A673 (cell line): ENCODE measurements at regions not wholly inside any gene's neighbourhood (a gene's known extent, or its start where the extent isn't known, plus 50 kb on each side); places are given as distances from the start of the nearest gene placed in this dataset.

Source experiments
- BruUV-seq: library from RNA; stranded (reverse); fragments of 400-500 nt; replicated peaks from 2 replicates; lab custom pipeline; 2021; lab: Mats Ljungman, UMichigan
- CTCF ChIA-PET: fragments of 300-600 bp; sonication (Branson Sonifier 250); formaldehyde crosslinking; loops from one replicate; lab custom pipeline; 2022; ENCODE audit warnings: antibody characterized with exemption; lab: Charles Lee
- POLR2A ChIA-PET: fragments of 300-600 bp; sonication (Branson Sonifier 250); formaldehyde crosslinking; loops from one replicate; lab custom pipeline; 2022; ENCODE audit warnings: antibody characterized with exemption; ENCODE audit not compliant: low non-redundant PET; lab: Charles Lee
- DNase-seq: peaks from one replicate; pipeline ENCODE4 v3.0.0-alpha.2; 2015; ENCODE audit warnings: low spot score
- H3K27ac ChIP-seq: fragments of 200-600 bp; sonication (generic); 2 replicates; pipeline ENCODE4 v1.5.1; 2016; ENCODE audit warnings: mixed run types, low read depth, mild to moderate bottlenecking, mixed read lengths, antibody characterized with exemption, low read length; ENCODE audit not compliant: poor library complexity, severe bottlenecking
- H3K27me3 ChIP-seq: fragments of 200-600 bp; sonication (generic); replicated peaks from 2 replicates; pipeline ENCODE4 v1.6.1; 2017; ENCODE audit warnings: mixed run types, low read depth, mild to moderate bottlenecking, mixed read lengths, antibody characterized with exemption, low read length; ENCODE audit not compliant: insufficient read depth, poor library complexity
- H3K36me3 ChIP-seq: fragments of 200-600 bp; sonication (generic); 2 replicates; pipeline ENCODE4 v1.6.1; 2016; ENCODE audit warnings: mixed run types, mild to moderate bottlenecking, mixed read lengths, antibody characterized with exemption, low read length; ENCODE audit not compliant: insufficient read depth, poor library complexity, severe bottlenecking
- H3K4me1 ChIP-seq: fragments of 200-600 bp; sonication (generic); 2 replicates; pipeline ENCODE4 v1.6.1; 2017; ENCODE audit warnings: mixed run types, mild to moderate bottlenecking, mixed read lengths, antibody characterized with exemption, low read length; ENCODE audit not compliant: insufficient read depth, poor library complexity, severe bottlenecking
- H3K4me3 ChIP-seq: fragments of 200-600 bp; sonication (generic); 2 replicates; pipeline ENCODE4 v1.5.1; 2016; ENCODE audit warnings: low read depth, mixed run types, mild to moderate bottlenecking, mixed read lengths, low read length; ENCODE audit not compliant: poor library complexity, severe bottlenecking
- H3K9me3 ChIP-seq: fragments of 200-600 bp; sonication (generic); 2 replicates; pipeline ENCODE4 v1.6.1; 2016; ENCODE audit warnings: mixed run types, low read depth, mild to moderate bottlenecking, mixed read lengths, antibody characterized with exemption, low read length; ENCODE audit not compliant: poor library complexity, severe bottlenecking
- EZH2 ChIP-seq: fragments of 200-600 bp; sonication (generic); IDR thresholded peaks from 2 replicates; pipeline ENCODE4 v1.6.1; 2017; ENCODE audit warnings: borderline replicate concordance, low read depth, mild to moderate bottlenecking, mixed read lengths, antibody characterized with exemption, low read length; ENCODE audit not compliant: poor library complexity, severe bottlenecking
- intact Hi-C: fragments of 100-400 bp; cut with micrococcal nuclease; formaldehyde crosslinking; loops from one replicate; pipeline ENCODE4 v1.10.0; 2022; ENCODE audit not compliant: unreplicated experiment
- TF ChIP-seq, protein P1 (sequence below): fragments of 300-800, 200-600 bp; sonication (generic); conservative IDR thresholded peaks from 2 replicates; pipeline ENCODE4 v1.5.1; 2017; ENCODE audit warnings: low read depth, mild to moderate bottlenecking, antibody characterized with exemption, low read length, moderate library complexity, mixed read lengths

DNA sequence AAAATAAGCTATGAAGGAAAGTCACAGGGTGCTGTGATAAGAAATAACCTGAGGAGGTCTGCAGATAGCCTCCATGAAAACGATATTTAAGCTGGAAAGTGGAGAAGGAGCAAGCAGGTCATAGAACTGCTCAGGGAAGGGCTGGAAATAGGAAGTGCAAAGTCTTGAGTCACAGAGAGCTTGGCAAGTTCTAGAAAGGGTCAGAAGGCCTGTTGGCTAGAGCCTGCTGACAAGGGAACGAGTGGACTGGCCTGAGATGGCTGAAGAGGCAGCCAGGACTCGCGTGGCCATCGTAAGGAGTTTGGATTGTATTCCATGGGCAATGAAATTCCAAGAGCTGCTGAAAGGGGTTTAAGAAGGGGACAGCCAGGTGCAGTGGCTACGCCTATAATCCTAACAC, 64.7 kb upstream of the IL12A start:
- Histone ChIP-seq H3K27me3 (no peaks in the 10 kb centered on the region), H3K27ac (no peak overlapping the region), H3K9me3 (no peaks in the 10 kb centered on the region), H3K36me3 (no peaks in the 10 kb centered on the region), H3K4me3 (no peak overlapping the region), H3K4me1 (no peaks in the 10 kb centered on the region)
- no peak for TF ChIP-seq EZH2
- TF ChIP-seq, protein P1, sequence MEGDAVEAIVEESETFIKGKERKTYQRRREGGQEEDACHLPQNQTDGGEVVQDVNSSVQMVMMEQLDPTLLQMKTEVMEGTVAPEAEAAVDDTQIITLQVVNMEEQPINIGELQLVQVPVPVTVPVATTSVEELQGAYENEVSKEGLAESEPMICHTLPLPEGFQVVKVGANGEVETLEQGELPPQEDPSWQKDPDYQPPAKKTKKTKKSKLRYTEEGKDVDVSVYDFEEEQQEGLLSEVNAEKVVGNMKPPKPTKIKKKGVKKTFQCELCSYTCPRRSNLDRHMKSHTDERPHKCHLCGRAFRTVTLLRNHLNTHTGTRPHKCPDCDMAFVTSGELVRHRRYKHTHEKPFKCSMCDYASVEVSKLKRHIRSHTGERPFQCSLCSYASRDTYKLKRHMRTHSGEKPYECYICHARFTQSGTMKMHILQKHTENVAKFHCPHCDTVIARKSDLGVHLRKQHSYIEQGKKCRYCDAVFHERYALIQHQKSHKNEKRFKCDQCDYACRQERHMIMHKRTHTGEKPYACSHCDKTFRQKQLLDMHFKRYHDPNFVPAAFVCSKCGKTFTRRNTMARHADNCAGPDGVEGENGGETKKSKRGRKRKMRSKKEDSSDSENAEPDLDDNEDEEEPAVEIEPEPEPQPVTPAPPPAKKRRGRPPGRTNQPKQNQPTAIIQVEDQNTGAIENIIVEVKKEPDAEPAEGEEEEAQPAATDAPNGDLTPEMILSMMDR: no peak
- ChIA-PET CTCF (no interaction called here), POLR2A (no interaction called here)
- no TSS peak for BruUV-seq
- DNase-seq: no peak
- intact Hi-C loops: no loop called here

- TF ChIP-seq EZH2: no peak
- TF ChIP-seq, protein P1: no peak
- intact Hi-C loops: no loop called here
- H3K9me3 ChIP-seq: no peaks in the 10 kb centered on the region
- ChIA-PET POLR2A (no interaction called here), CTCF (no interaction called here)
- BruUV-seq: no TSS peak
- H3K36me3 ChIP-seq: no peaks in the 10 kb centered on the region
- no peaks in the 10 kb centered on the region for H3K4me1 ChIP-seq
- no peak overlapping the region for H3K27ac ChIP-seq
- H3K4me3 ChIP-seq: no peak overlapping the region
- H3K27me3 ChIP-seq: no peaks in the 10 kb centered on the region
- no peak for DNase-seq
Observed at GRCh38 chr3:159924411-159924810, 64.2 kb upstream of the IL12A start.

DNA sequence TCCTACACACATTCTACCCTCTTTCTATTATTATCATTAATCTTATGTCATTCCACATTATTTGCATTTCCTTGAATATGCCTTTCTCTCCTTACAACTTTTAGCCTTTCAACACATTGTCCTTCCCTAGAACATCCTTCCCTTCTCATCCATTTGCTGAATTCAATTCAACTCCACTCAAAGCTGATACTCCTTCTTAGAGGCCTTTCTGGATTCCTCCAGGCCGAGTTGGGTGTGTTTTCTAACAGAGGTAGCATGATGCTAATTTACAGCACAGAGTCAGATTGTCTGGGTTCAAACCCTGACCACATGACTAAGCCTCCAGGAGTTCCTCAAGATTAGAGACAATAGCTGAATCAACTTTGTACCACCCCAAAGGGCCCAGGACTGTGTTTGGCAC, 63.4 kb upstream of the IL12A start:
- Histone ChIP-seq H3K9me3 (no peaks in the 10 kb centered on the region), H3K36me3 (no peaks in the 10 kb centered on the region), H3K27me3 (no peaks in the 10 kb centered on the region), H3K27ac (no peak overlapping the region), H3K4me1 (no peaks in the 10 kb centered on the region), H3K4me3 (no peak overlapping the region)
- CTCF ChIA-PET: no interaction called here
- DNase-seq: no peak
- TF ChIP-seq, protein P1: no peak
- TF ChIP-seq EZH2: no peak
- intact Hi-C loops: no loop called here
- no TSS peak for BruUV-seq
- POLR2A ChIA-PET: no interaction called here
